KMS-11 (cell line): ENCODE measurements at regions not wholly inside any gene's neighbourhood (a gene's known extent, or its start where the extent isn't known, plus 50 kb on each side); places are given as distances from the start of the nearest gene placed in this dataset.
"Not testable (repeated sequence)": the region's sequence is repeated elsewhere in the genome, so short reads cannot be mapped to it uniquely, and the experiment has no call there.

Experiments used
- H2AFZ ChIP-seq: fragments of 200-600 bp; sonication (generic); 2 replicates; pipeline ENCODE4 v1.6.1; 2016; ENCODE audit warnings: antibody characterized with exemption, mixed run types, low read depth
- H3K27ac ChIP-seq: fragments of 200-600 bp; sonication (generic); 2 replicates; pipeline ENCODE4 v1.6.1; 2016; ENCODE audit warnings: mild to moderate bottlenecking, mixed run types
- H3K27me3 ChIP-seq: fragments of 200-600 bp; sonication (generic); 2 replicates; pipeline ENCODE4 v1.6.1; 2017; ENCODE audit warnings: mild to moderate bottlenecking, low read depth, mixed run types, moderate library complexity; ENCODE audit not compliant: insufficient read depth
- H3K36me3 ChIP-seq: fragments of 200-600 bp; sonication (generic); 2 replicates; pipeline ENCODE4 v1.6.1; 2017; ENCODE audit warnings: mild to moderate bottlenecking, mixed run types; ENCODE audit not compliant: insufficient read depth
- H3K4me1 ChIP-seq: fragments of 200-600 bp; sonication (generic); 2 replicates; pipeline ENCODE4 v1.6.1; 2016; ENCODE audit warnings: mild to moderate bottlenecking, low read depth, mixed run types; ENCODE audit not compliant: poor library complexity, severe bottlenecking
- H3K4me2 ChIP-seq: fragments of 200-600 bp; sonication (generic); 2 replicates; pipeline ENCODE4 v1.7.0; 2016; ENCODE audit warnings: mild to moderate bottlenecking, mixed run types
- H3K4me3 ChIP-seq: fragments of 200-600 bp; sonication (generic); IDR thresholded peaks from 2 replicates; pipeline ENCODE4 v1.6.1; 2017; ENCODE audit warnings: low read depth, low read length, mixed read lengths; ENCODE audit not compliant: insufficient read depth
- H3K79me2 ChIP-seq: fragments of 200-600 bp; sonication (generic); 2 replicates; pipeline ENCODE4 v1.6.1; 2016; ENCODE audit warnings: low read depth, mixed run types; ENCODE audit not compliant: insufficient read depth
- H3K9ac ChIP-seq: fragments of 200-600 bp; sonication (generic); 2 replicates; pipeline ENCODE4 v1.6.1; 2016; ENCODE audit warnings: mild to moderate bottlenecking, mixed run types
- H4K20me1 ChIP-seq: fragments of 200-600 bp; sonication (generic); 2 replicates; pipeline ENCODE4 v1.6.1; 2016; ENCODE audit warnings: mild to moderate bottlenecking, mixed run types; ENCODE audit not compliant: insufficient read depth
- CTCF ChIP-seq: fragments of 200-600 bp; sonication (generic); conservative IDR thresholded peaks from 2 replicates; pipeline ENCODE4 v1.6.1; 2017; ENCODE audit warnings: low read depth, mild to moderate bottlenecking, antibody characterized with exemption, low read length, moderate library complexity, mixed read lengths

GRCh38 chr2:47282621-47283272, 86.4 kb upstream of the EPCAM start:
- no peak overlapping the region for H3K4me3 ChIP-seq
- no peaks in the 10 kb centered on the region for H3K27me3 ChIP-seq

GRCh38 chr2:47279525-47279924, 89.6 kb upstream of the EPCAM start:
- H2AFZ ChIP-seq, H3K4me1 ChIP-seq, H3K79me2 ChIP-seq, H3K27ac ChIP-seq, H4K20me1 ChIP-seq, H3K4me3 ChIP-seq, H3K27me3 ChIP-seq, H3K4me2 ChIP-seq, H3K36me3 ChIP-seq, H3K9ac ChIP-seq: not testable (repeated sequence)

More at GRCh38 chr2:47282621-47283272, 86.4 kb upstream of the EPCAM start:
- no peaks in the 10 kb centered on the region for H3K36me3 ChIP-seq
- no peak overlapping the region for H2AFZ ChIP-seq
- H4K20me1 ChIP-seq = no peaks in the 10 kb centered on the region
- no peak overlapping the region for H3K9ac ChIP-seq
- no peaks in the 10 kb centered on the region for H3K79me2 ChIP-seq
- H3K4me1 ChIP-seq = no peaks in the 10 kb centered on the region
- H3K4me2 ChIP-seq = no peak overlapping the region
- no peak overlapping the region for H3K27ac ChIP-seq
- no peak for TF ChIP-seq CTCF

GRCh38 chr2:47277987-47278386, 91.1 kb upstream of the EPCAM start:
- Histone ChIP-seq H3K27ac (no peak overlapping the region), H3K36me3 (no peaks in the 10 kb centered on the region), H3K4me2 (no peak overlapping the region), H4K20me1 (no peaks in the 10 kb centered on the region), H2AFZ (no peak overlapping the region), H3K9ac (no peak overlapping the region), H3K79me2 (no peaks in the 10 kb centered on the region), H3K27me3 (no peaks in the 10 kb centered on the region), H3K4me3 (no peak overlapping the region), H3K4me1 (peaks cover 2% of the 10 kb centered on the region)
- no peak for TF ChIP-seq CTCF

GRCh38 chr2:47277187-47277586, 91.9 kb upstream of the EPCAM start:
- Histone ChIP-seq H3K27ac (no peak overlapping the region), H3K27me3 (no peaks in the 10 kb centered on the region), H3K4me3 (no peak overlapping the region), H3K79me2 (no peaks in the 10 kb centered on the region), H3K4me2 (no peak overlapping the region), H4K20me1 (no peaks in the 10 kb centered on the region), H3K9ac (no peak overlapping the region), H3K36me3 (no peaks in the 10 kb centered on the region), H2AFZ (no peak overlapping the region), H3K4me1 (peaks cover 8% of the 10 kb centered on the region)
- no peak for TF ChIP-seq CTCF

GRCh38 chr2:47276061-47276460, 93.0 kb upstream of the EPCAM start:
- no peaks in the 10 kb centered on the region for H3K36me3 ChIP-seq
- H3K9ac ChIP-seq = no peak overlapping the region
- no peak for TF ChIP-seq CTCF
- no peaks in the 10 kb centered on the region for H4K20me1 ChIP-seq
- H3K4me1 ChIP-seq = peaks cover 14% of the 10 kb centered on the region
- no peak overlapping the region for H3K4me2 ChIP-seq
- no peaks in the 10 kb centered on the region for H3K79me2 ChIP-seq
- no peak overlapping the region for H3K4me3 ChIP-seq
- H2AFZ ChIP-seq = no peak overlapping the region
- no peak overlapping the region for H3K27ac ChIP-seq
- H3K27me3 ChIP-seq = no peaks in the 10 kb centered on the region
